NCI-H69 (cell line): ENCODE measurements at regions not wholly inside any gene's neighbourhood (a gene's known extent, or its start where the extent isn't known, plus 50 kb on each side); places are given as distances from the start of the nearest gene placed in this dataset.

Source experiments
- DNase-seq: peaks from one replicate; lab custom pipeline; 2025; lab: John Stamatoyannopoulos, UW

GRCh38 chr4:8710946-8711345 lies 118.4 kb downstream of the CPZ start:
- DNase-seq: no peak

GRCh38 chr4:8710416-8710815 lies 117.9 kb downstream of the CPZ start:
- no peak for DNase-seq

GRCh38 chr4:8709729-8710360 lies 117.3 kb downstream of the CPZ start:
- DNase-seq: no peak

GRCh38 chr4:8709050-8709728 lies 116.6 kb downstream of the CPZ start:
- DNase-seq: no peak

DNA sequence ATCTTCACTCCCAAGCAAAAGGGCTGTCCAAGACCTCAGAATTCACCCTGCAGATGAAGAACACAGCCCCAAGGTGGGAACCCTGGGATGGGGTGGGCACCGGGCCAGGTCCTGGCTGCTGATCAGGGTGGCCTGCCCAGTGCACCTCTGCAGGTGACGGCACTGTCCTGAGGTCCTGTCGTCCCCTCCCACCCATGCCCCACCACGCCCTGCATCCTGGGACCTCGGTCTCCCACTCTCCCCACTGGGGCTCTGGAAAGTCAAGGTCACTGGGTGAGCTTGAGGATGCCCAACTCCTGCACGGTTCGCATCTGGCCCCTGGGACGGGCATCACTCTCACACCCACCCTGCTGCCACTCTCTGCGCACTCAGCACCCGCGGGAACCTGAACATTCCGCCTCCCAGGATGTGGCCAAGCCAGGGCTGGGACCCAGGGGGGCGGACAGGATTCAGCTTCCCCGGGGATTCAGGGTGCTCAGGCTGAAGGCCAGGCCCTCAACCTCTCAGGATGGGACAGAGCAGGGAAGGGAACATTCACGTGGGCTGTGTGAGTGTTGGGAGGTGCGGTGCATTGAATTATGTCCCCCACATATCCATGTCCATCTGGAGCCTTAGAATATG lies 115.9 kb downstream of the CPZ start:
- DNase-seq: no peak

DNA sequence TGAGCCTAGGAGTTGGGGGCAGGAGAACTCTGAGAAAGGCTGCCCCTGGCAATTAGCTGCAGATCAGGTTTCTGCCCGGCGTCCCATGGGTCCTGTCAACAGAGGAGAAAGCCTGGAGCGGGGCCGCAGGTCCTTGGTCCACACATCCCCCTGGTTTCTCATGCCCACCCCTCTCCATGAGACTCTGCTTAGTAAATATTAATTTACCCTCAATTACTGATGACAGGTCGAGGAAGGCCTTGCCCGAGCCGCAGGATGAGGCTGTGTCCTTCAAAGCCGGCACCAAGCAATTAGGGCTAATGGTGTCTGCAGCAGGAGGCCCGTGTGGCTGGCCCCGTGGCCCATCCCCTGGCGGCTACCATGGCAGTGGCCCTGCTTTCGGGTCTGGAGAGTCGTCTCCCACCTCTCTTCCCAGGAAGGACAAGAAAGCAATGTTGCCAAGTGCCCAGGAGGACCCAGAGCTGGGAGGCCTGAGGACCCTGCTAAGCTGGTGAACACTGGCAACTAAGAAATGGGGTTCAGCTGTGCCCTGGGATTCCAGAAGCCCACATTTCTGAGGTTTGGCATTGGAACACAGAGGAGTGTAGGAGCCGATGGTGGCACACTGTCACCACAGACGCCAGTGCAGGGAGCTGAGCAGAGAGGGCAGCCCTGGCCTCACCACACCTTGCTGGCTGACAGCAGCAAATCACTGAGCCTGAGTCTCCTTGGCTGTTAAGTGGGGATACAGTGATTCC lies 114.6 kb downstream of the CPZ start:
- DNase-seq: peak; percentile 82

DNA sequence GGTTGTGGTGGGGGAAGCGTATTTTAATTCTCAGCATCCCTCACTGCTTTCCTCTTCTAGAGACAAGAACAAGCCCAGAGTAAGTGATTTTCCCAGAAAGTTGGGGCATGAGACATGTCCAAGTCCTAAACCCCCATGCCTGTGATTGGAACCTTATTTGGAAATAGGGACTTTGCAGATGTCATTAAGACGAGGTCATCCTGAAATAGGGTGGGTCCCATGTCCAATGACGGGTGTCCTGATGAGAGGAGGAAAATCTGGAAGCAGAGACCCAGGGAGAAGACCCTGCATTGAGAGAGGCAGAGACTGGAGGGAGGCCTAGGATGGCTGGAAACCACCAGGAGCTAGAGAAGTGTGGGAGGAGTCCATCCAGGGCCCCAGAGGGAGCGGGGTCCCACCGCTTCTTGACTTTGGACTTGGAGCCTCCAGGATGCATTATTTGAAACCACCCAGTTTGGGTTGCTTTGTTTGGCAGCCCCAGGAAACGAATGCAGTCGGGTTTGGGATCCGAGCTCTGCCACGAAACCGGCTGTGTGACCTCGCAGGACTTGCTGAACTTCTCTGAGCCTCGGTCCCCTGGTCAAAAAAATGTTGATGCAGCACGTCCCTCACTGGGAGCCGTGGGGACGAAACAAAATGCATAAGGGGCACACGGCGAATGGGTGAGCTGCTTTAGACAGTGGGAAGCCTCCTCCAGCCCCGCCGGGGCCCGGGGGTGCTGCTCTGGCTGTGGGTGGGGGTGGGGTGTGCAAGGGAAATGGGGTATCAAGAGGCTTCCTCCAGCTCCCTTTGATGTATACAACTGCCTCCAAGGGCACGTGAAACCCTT lies 113.9 kb downstream of the CPZ start:
- DNase-seq: no peak

DNA sequence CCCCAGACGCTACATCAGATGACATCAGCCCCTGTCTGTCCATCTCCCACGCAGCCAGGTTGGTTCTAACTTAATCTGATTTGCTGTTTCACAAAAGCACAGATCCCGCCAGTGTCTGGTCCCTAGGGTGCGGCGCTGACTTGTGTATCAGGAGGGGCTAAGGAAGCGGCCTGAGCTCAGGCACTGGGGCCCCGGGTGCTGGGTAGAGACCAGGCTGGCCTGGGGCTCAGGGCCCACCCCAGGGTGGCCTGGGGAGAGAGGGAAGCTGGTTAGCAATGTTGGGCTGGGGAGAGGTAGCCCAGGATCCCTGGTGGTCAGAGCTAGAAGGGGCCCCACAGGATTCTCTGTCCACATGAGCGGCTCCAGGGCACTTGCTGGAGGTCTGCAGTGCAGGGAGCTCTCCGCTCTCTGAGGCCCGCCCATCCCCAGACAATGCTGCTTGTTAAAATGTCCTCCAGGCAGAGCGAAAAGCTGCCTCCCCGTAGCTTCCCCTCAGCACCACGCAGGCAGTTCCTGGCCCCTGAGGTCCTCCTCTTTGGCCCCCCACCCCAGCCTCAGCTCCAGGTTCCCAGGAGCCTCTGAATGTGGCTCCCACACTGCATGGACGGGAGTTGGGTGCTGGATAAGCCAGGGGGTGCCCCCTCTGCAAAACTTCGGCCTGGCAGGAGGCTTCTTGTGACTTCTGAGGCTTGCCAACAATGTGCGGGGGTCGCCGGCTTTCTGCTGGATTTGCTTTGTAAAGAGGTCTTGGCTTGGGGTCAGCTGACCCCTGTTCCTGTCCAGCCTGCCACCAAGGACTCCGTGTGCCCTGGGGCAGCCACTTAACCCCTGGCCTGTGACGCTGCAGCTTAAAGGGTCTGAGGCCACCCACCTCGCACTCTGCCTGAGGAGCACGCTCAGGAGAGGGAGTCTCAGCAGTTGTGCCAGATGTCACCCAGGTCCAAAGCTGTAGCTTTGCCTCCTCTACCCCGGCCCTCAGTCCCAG lies 112.9 kb downstream of the CPZ start:
- no peak for DNase-seq

- DNase-seq: no peak
Measured at GRCh38 chr4:8704632-8705031, 112.1 kb downstream of the CPZ start.

- no peak for DNase-seq
Measured at GRCh38 chr4:8703857-8704495, 111.4 kb downstream of the CPZ start.

DNA sequence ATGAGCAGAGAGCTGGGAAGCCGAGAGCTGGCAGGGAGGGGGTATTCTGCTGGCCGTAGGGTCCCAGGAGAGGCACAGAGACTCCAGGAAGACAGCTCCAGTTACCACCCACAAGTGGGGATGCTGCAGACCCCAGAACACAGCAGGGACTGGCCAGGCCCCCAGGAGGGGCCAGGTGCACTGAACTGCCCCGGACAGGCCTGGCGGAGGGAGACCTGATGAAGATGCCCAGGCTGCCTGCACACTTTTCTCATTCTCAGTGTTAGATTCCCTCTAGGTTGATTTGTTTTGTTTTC lies 110.8 kb downstream of the CPZ start:
- no peak for DNase-seq

- no peak for DNase-seq
Measured at GRCh38 chr4:8702516-8703400, 110.2 kb downstream of the CPZ start.

- no peak for DNase-seq
Measured at GRCh38 chr4:8702020-8702495, 109.5 kb downstream of the CPZ start.

DNA sequence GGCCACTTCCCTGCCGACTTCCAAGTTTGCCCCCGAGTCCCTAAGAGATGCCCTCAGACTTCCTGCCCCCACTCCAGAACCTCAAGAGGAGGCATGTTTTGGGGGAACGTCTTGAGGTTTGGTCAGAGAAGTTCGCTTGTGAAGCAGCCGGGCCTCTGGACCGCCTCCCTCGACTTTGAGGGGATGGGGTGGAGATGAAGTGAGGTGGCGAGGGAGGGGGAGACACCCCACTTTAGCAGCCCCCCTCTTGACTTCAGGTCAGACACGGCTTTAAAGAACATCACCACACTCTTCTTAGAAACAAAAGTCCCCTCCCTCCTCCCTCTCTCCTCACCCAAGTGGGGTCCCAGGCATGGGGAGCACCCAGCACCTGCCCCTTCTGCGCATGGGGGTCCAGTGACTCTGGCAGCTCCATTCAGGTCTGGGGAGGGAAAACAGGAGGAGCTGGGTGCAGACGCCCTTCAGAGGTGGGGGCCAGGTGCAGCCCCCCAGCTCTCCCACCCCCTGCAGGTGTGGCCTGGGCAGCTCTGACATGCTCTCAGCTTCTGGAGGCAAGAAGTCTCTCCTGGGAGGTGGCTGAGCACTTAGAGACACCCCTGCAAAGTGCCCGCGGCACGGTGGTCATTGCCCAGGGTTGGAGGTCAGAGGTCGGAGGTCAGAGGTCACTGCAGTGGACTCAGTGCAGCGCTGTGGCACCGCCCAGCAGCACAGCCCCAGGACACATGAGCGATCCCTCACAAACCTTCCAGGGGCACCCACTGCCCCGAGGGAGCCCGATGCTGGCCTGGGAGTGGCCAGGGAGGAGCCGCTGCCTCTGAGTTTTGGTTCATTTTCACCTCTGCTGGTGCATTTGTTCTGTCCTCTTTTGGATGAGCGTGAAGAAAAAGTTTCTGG lies 108.8 kb downstream of the CPZ start:
- DNase-seq: no peak

GRCh38 chr4:8700531-8700930 lies 108.0 kb downstream of the CPZ start:
- DNase-seq: no peak

DNA sequence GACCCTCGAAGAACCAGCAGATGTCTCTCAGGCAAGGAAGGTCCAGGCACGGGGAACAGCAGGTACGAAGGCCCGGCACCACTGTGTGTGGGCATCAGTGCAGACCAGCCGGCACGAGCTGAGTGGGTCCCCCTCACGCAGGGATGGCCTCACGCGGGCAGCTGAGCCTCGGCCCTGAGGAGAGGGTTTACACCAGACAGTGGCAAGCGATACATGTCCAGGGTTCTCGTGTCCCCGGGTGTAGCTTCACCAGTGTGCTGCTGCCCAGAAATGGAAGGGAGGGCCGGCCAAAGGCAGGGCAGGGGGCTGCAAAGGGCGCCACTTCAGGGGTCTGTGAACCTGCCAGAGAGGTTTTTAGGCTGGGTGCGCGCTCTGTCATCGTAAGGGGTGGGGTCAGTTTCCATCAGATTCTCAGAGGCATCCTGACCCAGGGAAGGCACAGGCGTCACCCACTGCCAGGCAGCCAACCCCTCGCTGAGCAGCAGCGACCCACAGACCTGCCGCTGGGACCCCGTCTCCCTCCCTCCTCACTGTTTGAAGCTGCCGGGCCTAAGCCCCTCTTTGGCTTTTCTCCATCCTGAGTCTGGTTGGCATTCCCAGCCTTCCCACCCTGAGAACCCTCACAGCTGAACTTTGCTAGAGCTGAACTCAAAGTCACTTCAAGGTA lies 107.0 kb downstream of the CPZ start:
- no peak for DNase-seq

- no peak for DNase-seq
Measured at GRCh38 chr4:8699063-8699385, 106.5 kb downstream of the CPZ start.
